ENCODE measurements at regions not wholly inside any gene's neighbourhood (a gene's known extent, or its start where the extent isn't known, plus 50 kb on each side); places are given as distances from the start of the nearest gene placed in this dataset.
"Not testable (repeated sequence)": the region's sequence is repeated elsewhere in the genome, so short reads cannot be mapped to it uniquely, and the experiment has no call there.

GRCh38 chr20:26373066-26373465, 676.4 kb upstream of the ZNF337 start:
- not testable (repeated sequence) for DNase-seq

GRCh38 chr20:26354511-26354910, 657.9 kb upstream of the ZNF337 start:
- DNase-seq: no peak

- DNase-seq: no peak
Observed at GRCh38 chr20:26347396-26347795, 650.7 kb upstream of the ZNF337 start.

- not testable (repeated sequence) for DNase-seq
Observed at GRCh38 chr20:26340460-26341065, 643.9 kb upstream of the ZNF337 start.

- DNase-seq: no peak
Observed at GRCh38 chr20:26324177-26324576, 627.5 kb upstream of the ZNF337 start.

- no peak for DNase-seq
Observed at GRCh38 chr20:26315054-26315453, 618.4 kb upstream of the ZNF337 start.

- not testable (repeated sequence) for DNase-seq
Observed at GRCh38 chr20:26309720-26310119, 613.1 kb upstream of the ZNF337 start.

- no peak for DNase-seq
Observed at GRCh38 chr20:26308961-26309360, 612.3 kb upstream of the ZNF337 start.

- DNase-seq: no peak
Observed at GRCh38 chr20:26295006-26295405, 598.4 kb upstream of the ZNF337 start.

- not testable (repeated sequence) for DNase-seq
Observed at GRCh38 chr20:26288379-26289061, 591.9 kb upstream of the ZNF337 start.

- DNase-seq: no peak
Observed at GRCh38 chr20:26279238-26279637, 582.6 kb upstream of the ZNF337 start.

- DNase-seq: no peak
Observed at GRCh38 chr20:26277339-26277738, 580.7 kb upstream of the ZNF337 start.

- peak; percentile 21 for DNase-seq
Observed at GRCh38 chr20:26276554-26277210, 580.0 kb upstream of the ZNF337 start.

GRCh38 chr20:26268762-26269161, 572.1 kb upstream of the ZNF337 start:
- not testable (repeated sequence) for DNase-seq

GRCh38 chr20:26260925-26261324, 564.3 kb upstream of the ZNF337 start:
- DNase-seq: not testable (repeated sequence)

- DNase-seq: not testable (repeated sequence)
Observed at GRCh38 chr20:26252311-26252975, 555.8 kb upstream of the ZNF337 start.

GRCh38 chr20:26251376-26251775, 554.7 kb upstream of the ZNF337 start:
- not testable (repeated sequence) for DNase-seq

- not testable (repeated sequence) for DNase-seq
Observed at GRCh38 chr20:26250249-26251114, 553.8 kb upstream of the ZNF337 start.

- DNase-seq: no peak
Observed at GRCh38 chr20:26243731-26244130, 547.1 kb upstream of the ZNF337 start.

GRCh38 chr20:26220609-26221008, 524.0 kb upstream of the ZNF337 start:
- not testable (repeated sequence) for DNase-seq

- DNase-seq: not testable (repeated sequence)
Observed at GRCh38 chr20:26219546-26219945, 522.9 kb upstream of the ZNF337 start.

- DNase-seq: no peak
Observed at GRCh38 chr20:26218301-26218700, 521.6 kb upstream of the ZNF337 start.
